ENCODE measurements at regions not wholly inside any gene's neighbourhood (a gene's known extent, or its start where the extent isn't known, plus 50 kb on each side); places are given as distances from the start of the nearest gene placed in this dataset.
A peak's percentile ranks its signal among the peaks of the same experiment; 100 is the strongest.
"Not testable (repeated sequence)": the region's sequence is repeated elsewhere in the genome, so short reads cannot be mapped to it uniquely, and the experiment has no call there.

- Histone ChIP-seq H3K27me3 (ENCODE audit: insufficient read depth, low read length) (no peaks in the 10 kb centered on the region), H3K4me1 (ENCODE audit: insufficient read depth, low read length) (no peaks in the 10 kb centered on the region), H3K9me3 (ENCODE audit: insufficient read depth, low read depth, low read length) (no peaks in the 10 kb centered on the region), H3K9ac (ENCODE audit: low read depth, low read length) (no peak overlapping the region), H3K36me3 (ENCODE audit: insufficient read depth, low read depth, low read length) (no peaks in the 10 kb centered on the region), H3K4me3 (ENCODE audit: low read length) (no peak overlapping the region), H3K27ac (ENCODE audit: low read length) (no peak overlapping the region)
Measured at GRCh38 chr4:94015956-94016355, 187.4 kb downstream of the ATOH1 start.

GRCh38 chr4:94032754-94033153 is 174.9 kb upstream of the SMARCAD1 start:
- Histone ChIP-seq H3K9ac (ENCODE audit: low read depth, low read length) (no peak overlapping the region), H3K4me1 (ENCODE audit: insufficient read depth, low read length) (0 out of 2 replicates have a peak, but pooled peaks cover 3% of the 10 kb centered on the region), H3K9me3 (ENCODE audit: insufficient read depth, low read depth, low read length) (no peaks in the 10 kb centered on the region), H3K36me3 (ENCODE audit: insufficient read depth, low read depth, low read length) (no peaks in the 10 kb centered on the region), H3K27me3 (ENCODE audit: insufficient read depth, low read length) (no peaks in the 10 kb centered on the region), H3K4me3 (ENCODE audit: low read length) (no peak overlapping the region), H3K27ac (ENCODE audit: low read length) (no peak overlapping the region)

GRCh38 chr4:94036964-94037363 is 170.7 kb upstream of the SMARCAD1 start:
- Histone ChIP-seq H3K4me1 (ENCODE audit: insufficient read depth, low read length) (0 out of 2 replicates have a peak, but pooled peaks cover 3% of the 10 kb centered on the region), H3K27ac (ENCODE audit: low read length) (no peak overlapping the region), H3K27me3 (ENCODE audit: insufficient read depth, low read length) (no peaks in the 10 kb centered on the region), H3K36me3 (ENCODE audit: insufficient read depth, low read depth, low read length) (no peaks in the 10 kb centered on the region), H3K4me3 (ENCODE audit: low read length) (no peak overlapping the region), H3K9me3 (ENCODE audit: insufficient read depth, low read depth, low read length) (no peaks in the 10 kb centered on the region), H3K9ac (ENCODE audit: low read depth, low read length) (no peak overlapping the region)

- Histone ChIP-seq H3K4me1 (ENCODE audit: insufficient read depth, low read length) (0 out of 2 replicates have a peak, but pooled peaks cover 3% of the 10 kb centered on the region), H3K27me3 (ENCODE audit: insufficient read depth, low read length) (no peaks in the 10 kb centered on the region), H3K36me3 (ENCODE audit: insufficient read depth, low read depth, low read length) (no peaks in the 10 kb centered on the region), H3K4me3 (ENCODE audit: low read length) (no peak overlapping the region), H3K27ac (ENCODE audit: low read length) (no peak overlapping the region), H3K9me3 (ENCODE audit: insufficient read depth, low read depth, low read length) (no peaks in the 10 kb centered on the region), H3K9ac (ENCODE audit: low read depth, low read length) (no peak overlapping the region)
Measured at GRCh38 chr4:94038195-94038594, 169.5 kb upstream of the SMARCAD1 start.

- H3K9ac ChIP-seq (ENCODE audit: low read depth, low read length): no peak overlapping the region
- H3K27me3 ChIP-seq (ENCODE audit: insufficient read depth, low read length): no peaks in the 10 kb centered on the region
- H3K4me3 ChIP-seq (ENCODE audit: low read length): no peak overlapping the region
- H3K9me3 ChIP-seq (ENCODE audit: insufficient read depth, low read depth, low read length): peaks cover 1% of the 10 kb centered on the region; the same call in 1 of the 2 replicates
- no peaks in the 10 kb centered on the region for H3K36me3 ChIP-seq (ENCODE audit: insufficient read depth, low read depth, low read length)
- H3K27ac ChIP-seq (ENCODE audit: low read length): no peak overlapping the region
- 0 out of 2 replicates have a peak, but pooled peaks cover 3% of the 10 kb centered on the region for H3K4me1 ChIP-seq (ENCODE audit: insufficient read depth, low read length)
Measured at GRCh38 chr4:94039226-94039625, 168.4 kb upstream of the SMARCAD1 start.

GRCh38 chr4:94044471-94044870 is 163.2 kb upstream of the SMARCAD1 start:
- H3K36me3 ChIP-seq (ENCODE audit: insufficient read depth, low read depth, low read length); H3K27ac ChIP-seq (ENCODE audit: low read length); H3K9ac ChIP-seq (ENCODE audit: low read depth, low read length); H3K4me3 ChIP-seq (ENCODE audit: low read length); H3K27me3 ChIP-seq (ENCODE audit: insufficient read depth, low read length); H3K4me1 ChIP-seq (ENCODE audit: insufficient read depth, low read length): not testable (repeated sequence)
- peaks cover 12% of the 10 kb centered on the region for H3K9me3 ChIP-seq (ENCODE audit: insufficient read depth, low read depth, low read length)

- Histone ChIP-seq H3K9ac (ENCODE audit: low read depth, low read length) (no peak overlapping the region), H3K36me3 (ENCODE audit: insufficient read depth, low read depth, low read length) (no peaks in the 10 kb centered on the region), H3K27me3 (ENCODE audit: insufficient read depth, low read length) (no peaks in the 10 kb centered on the region), H3K27ac (ENCODE audit: low read length) (no peak overlapping the region), H3K4me1 (ENCODE audit: insufficient read depth, low read length) (peaks cover 9% of the 10 kb centered on the region), H3K4me3 (ENCODE audit: low read length) (no peak overlapping the region), H3K9me3 (ENCODE audit: insufficient read depth, low read depth, low read length) (no peaks in the 10 kb centered on the region)
Measured at GRCh38 chr4:94063084-94063483, 144.6 kb upstream of the SMARCAD1 start.

- H3K36me3 ChIP-seq (ENCODE audit: insufficient read depth, low read depth, low read length): no peaks in the 10 kb centered on the region
- no peak overlapping the region for H3K27ac ChIP-seq (ENCODE audit: low read length)
Measured at GRCh38 chr4:94068753-94069719, 138.6 kb upstream of the SMARCAD1 start.

GRCh38 chr4:94076498-94076897 is 131.2 kb upstream of the SMARCAD1 start:
- Histone ChIP-seq H3K4me1 (ENCODE audit: insufficient read depth, low read length) (no peaks in the 10 kb centered on the region), H3K9me3 (ENCODE audit: insufficient read depth, low read depth, low read length) (peaks cover 18% of the 10 kb centered on the region), H3K27me3 (ENCODE audit: insufficient read depth, low read length) (no peaks in the 10 kb centered on the region), H3K36me3 (ENCODE audit: insufficient read depth, low read depth, low read length) (no peaks in the 10 kb centered on the region), H3K4me3 (ENCODE audit: low read length) (no peak overlapping the region), H3K9ac (ENCODE audit: low read depth, low read length) (no peak overlapping the region), H3K27ac (ENCODE audit: low read length) (no peak overlapping the region)

More at GRCh38 chr4:94068753-94069719, 138.6 kb upstream of the SMARCAD1 start:
- Histone ChIP-seq H3K9me3 (ENCODE audit: insufficient read depth, low read depth, low read length) (no peaks in the 10 kb centered on the region), H3K9ac (ENCODE audit: low read depth, low read length) (no peak overlapping the region), H3K4me3 (ENCODE audit: low read length) (peak overlapping the region; percentile 39), H3K4me1 (ENCODE audit: insufficient read depth, low read length) (peaks cover 13% of the 10 kb centered on the region; the same call in 1 of the 2 replicates), H3K27me3 (ENCODE audit: insufficient read depth, low read length) (no peaks in the 10 kb centered on the region)

GRCh38 chr4:94084155-94084554 is 123.5 kb upstream of the SMARCAD1 start:
- Histone ChIP-seq H3K4me1 (ENCODE audit: insufficient read depth, low read length) (no peaks in the 10 kb centered on the region), H3K9me3 (ENCODE audit: insufficient read depth, low read depth, low read length) (peaks cover 28% of the 10 kb centered on the region), H3K9ac (ENCODE audit: low read depth, low read length) (no peak overlapping the region), H3K27ac (ENCODE audit: low read length) (no peak overlapping the region), H3K36me3 (ENCODE audit: insufficient read depth, low read depth, low read length) (no peaks in the 10 kb centered on the region), H3K4me3 (ENCODE audit: low read length) (no peak overlapping the region), H3K27me3 (ENCODE audit: insufficient read depth, low read length) (no peaks in the 10 kb centered on the region)

GRCh38 chr4:94099141-94099540 is 108.5 kb upstream of the SMARCAD1 start:
- not testable (repeated sequence) for H3K27me3 ChIP-seq (ENCODE audit: insufficient read depth, low read length); H3K9ac ChIP-seq (ENCODE audit: low read depth, low read length); H3K4me1 ChIP-seq (ENCODE audit: insufficient read depth, low read length); H3K4me3 ChIP-seq (ENCODE audit: low read length); H3K36me3 ChIP-seq (ENCODE audit: insufficient read depth, low read depth, low read length); H3K27ac ChIP-seq (ENCODE audit: low read length); H3K9me3 ChIP-seq (ENCODE audit: insufficient read depth, low read depth, low read length)

GRCh38 chr4:94112644-94113043 is 95.0 kb upstream of the SMARCAD1 start:
- Histone ChIP-seq H3K36me3 (ENCODE audit: insufficient read depth, low read depth, low read length) (no peaks in the 10 kb centered on the region), H3K4me1 (ENCODE audit: insufficient read depth, low read length) (no peaks in the 10 kb centered on the region; the same call in 1 of the 2 replicates), H3K9ac (ENCODE audit: low read depth, low read length) (no peak overlapping the region), H3K27ac (ENCODE audit: low read length) (no peak overlapping the region), H3K27me3 (ENCODE audit: insufficient read depth, low read length) (no peaks in the 10 kb centered on the region), H3K9me3 (ENCODE audit: insufficient read depth, low read depth, low read length) (peaks cover 5% of the 10 kb centered on the region; the same call in 1 of the 2 replicates), H3K4me3 (ENCODE audit: low read length) (no peak overlapping the region)

Data from iPS-20b (cell line).